ENCODE measurements at regions not wholly inside any gene's neighbourhood (a gene's known extent, or its start where the extent isn't known, plus 50 kb on each side); places are given as distances from the start of the nearest gene placed in this dataset.

DNA sequence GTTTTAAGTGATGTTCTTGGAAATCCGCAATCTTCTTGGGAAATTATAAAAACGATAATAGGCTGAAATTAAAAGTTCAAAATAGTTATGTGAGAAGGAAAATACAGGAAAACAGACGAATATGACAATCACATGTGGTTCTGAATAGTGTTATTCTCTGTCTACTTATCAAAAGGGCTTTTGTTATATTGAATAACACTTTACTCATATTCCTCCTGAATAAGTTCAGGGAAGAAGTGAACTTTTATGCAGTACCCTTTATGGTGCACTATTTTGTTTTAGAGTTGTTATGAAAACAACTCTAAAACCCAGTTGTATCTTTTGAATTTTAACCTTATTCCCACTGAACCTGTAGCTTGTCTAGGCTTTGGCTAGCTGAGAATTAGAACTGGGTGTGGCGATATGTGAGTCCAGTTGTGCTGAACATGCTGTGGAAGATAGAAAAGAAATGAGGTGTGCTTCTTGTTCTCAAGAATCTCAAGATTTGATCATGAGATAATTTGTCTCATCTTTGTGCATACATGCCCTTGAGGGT lies 384.4 kb downstream of the LMO7 start:
- no peak for TF ChIP-seq SIN3A (IDR thresholded peaks at IDR 0.05; ENCODE audit: borderline replicate concordance, insufficient read depth, low read depth, low read length)
- TF ChIP-seq, protein P1, sequence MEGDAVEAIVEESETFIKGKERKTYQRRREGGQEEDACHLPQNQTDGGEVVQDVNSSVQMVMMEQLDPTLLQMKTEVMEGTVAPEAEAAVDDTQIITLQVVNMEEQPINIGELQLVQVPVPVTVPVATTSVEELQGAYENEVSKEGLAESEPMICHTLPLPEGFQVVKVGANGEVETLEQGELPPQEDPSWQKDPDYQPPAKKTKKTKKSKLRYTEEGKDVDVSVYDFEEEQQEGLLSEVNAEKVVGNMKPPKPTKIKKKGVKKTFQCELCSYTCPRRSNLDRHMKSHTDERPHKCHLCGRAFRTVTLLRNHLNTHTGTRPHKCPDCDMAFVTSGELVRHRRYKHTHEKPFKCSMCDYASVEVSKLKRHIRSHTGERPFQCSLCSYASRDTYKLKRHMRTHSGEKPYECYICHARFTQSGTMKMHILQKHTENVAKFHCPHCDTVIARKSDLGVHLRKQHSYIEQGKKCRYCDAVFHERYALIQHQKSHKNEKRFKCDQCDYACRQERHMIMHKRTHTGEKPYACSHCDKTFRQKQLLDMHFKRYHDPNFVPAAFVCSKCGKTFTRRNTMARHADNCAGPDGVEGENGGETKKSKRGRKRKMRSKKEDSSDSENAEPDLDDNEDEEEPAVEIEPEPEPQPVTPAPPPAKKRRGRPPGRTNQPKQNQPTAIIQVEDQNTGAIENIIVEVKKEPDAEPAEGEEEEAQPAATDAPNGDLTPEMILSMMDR (IDR thresholded peaks at IDR 0.05): no peak
- no peak for TF ChIP-seq POLR2AphosphoS5 (IDR thresholded peaks at IDR 0.05; ENCODE audit: low read depth, low read length)
- TF ChIP-seq, protein P2, sequence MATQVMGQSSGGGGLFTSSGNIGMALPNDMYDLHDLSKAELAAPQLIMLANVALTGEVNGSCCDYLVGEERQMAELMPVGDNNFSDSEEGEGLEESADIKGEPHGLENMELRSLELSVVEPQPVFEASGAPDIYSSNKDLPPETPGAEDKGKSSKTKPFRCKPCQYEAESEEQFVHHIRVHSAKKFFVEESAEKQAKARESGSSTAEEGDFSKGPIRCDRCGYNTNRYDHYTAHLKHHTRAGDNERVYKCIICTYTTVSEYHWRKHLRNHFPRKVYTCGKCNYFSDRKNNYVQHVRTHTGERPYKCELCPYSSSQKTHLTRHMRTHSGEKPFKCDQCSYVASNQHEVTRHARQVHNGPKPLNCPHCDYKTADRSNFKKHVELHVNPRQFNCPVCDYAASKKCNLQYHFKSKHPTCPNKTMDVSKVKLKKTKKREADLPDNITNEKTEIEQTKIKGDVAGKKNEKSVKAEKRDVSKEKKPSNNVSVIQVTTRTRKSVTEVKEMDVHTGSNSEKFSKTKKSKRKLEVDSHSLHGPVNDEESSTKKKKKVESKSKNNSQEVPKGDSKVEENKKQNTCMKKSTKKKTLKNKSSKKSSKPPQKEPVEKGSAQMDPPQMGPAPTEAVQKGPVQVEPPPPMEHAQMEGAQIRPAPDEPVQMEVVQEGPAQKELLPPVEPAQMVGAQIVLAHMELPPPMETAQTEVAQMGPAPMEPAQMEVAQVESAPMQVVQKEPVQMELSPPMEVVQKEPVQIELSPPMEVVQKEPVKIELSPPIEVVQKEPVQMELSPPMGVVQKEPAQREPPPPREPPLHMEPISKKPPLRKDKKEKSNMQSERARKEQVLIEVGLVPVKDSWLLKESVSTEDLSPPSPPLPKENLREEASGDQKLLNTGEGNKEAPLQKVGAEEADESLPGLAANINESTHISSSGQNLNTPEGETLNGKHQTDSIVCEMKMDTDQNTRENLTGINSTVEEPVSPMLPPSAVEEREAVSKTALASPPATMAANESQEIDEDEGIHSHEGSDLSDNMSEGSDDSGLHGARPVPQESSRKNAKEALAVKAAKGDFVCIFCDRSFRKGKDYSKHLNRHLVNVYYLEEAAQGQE (IDR thresholded peaks at IDR 0.05; ENCODE audit: insufficient read depth in 1 of 2, low read depth in 2 of 2, low read length in 1 of 2): no peak

All from Panc1 (cell line).